Keratinocyte (primary cell): ENCODE measurements at regions not wholly inside any gene's neighbourhood (a gene's known extent, or its start where the extent isn't known, plus 50 kb on each side); places are given as distances from the start of the nearest gene placed in this dataset.

Experiments used
- DNase-seq: peaks from one replicate; pipeline ENCODE4 v3.0.0-alpha.2; 2011; ENCODE audit warnings: low read depth, missing footprints, low spot score
- FAIRE-seq: peaks from 2 replicates; lab custom pipeline; 2011; peaks lifted over from hg19 to GRCh38; lab: Jason Lieb, UNC
- H2AFZ ChIP-seq: 2 replicates; pipeline ENCODE4 v1.6.0; 2012; ENCODE audit warnings: low read length, control low read depth, inconsistent platforms; ENCODE audit not compliant: control insufficient read depth
- H3K27ac ChIP-seq: 2 replicates; pipeline ENCODE4 v1.5.1; 2011; ENCODE audit warnings: low read length; ENCODE audit not compliant: control insufficient read depth, insufficient read depth
- H3K27me3 ChIP-seq: 3 replicates; pipeline ENCODE4 v1.6.0; 2011; ENCODE audit warnings: low read length; ENCODE audit not compliant: control insufficient read depth, insufficient read depth; ENCODE audit errors: extremely low read depth
- H3K36me3 ChIP-seq, 2 experiments: 2 replicates in 1 of 2; 3 replicates in 1 of 2; pipeline ENCODE4 v1.5.1; 2011; ENCODE audit warnings: low read length in 2 of 2, mild to moderate bottlenecking in 1 of 2; ENCODE audit not compliant: control insufficient read depth in 2 of 2, insufficient read depth in 2 of 2; ENCODE audit errors: extremely low read depth in 1 of 2
- H3K4me1 ChIP-seq: 3 replicates; pipeline ENCODE4 v1.5.1; 2011; ENCODE audit warnings: low read length; ENCODE audit not compliant: control insufficient read depth, insufficient read depth; ENCODE audit errors: extremely low read depth
- H3K4me2 ChIP-seq: 3 replicates; pipeline ENCODE4 v1.6.0; 2011; ENCODE audit warnings: low read depth, low read length; ENCODE audit not compliant: control insufficient read depth, insufficient read depth; ENCODE audit errors: extremely low read depth
- H3K4me3 ChIP-seq, 3 experiments: fragments of 200-600 bp in 1 of 3; sonication (generic) in 1 of 3; 2 replicates in 2 of 3; 3 replicates in 1 of 3; pipeline ENCODE4 v1.5.1; 2011 to 2016; ENCODE audit warnings: low read length in 3 of 3, mild to moderate bottlenecking in 3 of 3, control low read depth in 2 of 3, inconsistent platforms in 1 of 3, low read depth in 1 of 3, mixed read lengths in 1 of 3, mixed run types in 1 of 3, moderate library complexity in 1 of 3; ENCODE audit not compliant: control insufficient read depth in 2 of 3, insufficient read depth in 2 of 3; ENCODE audit errors: extremely low read depth in 1 of 3
- H3K79me2 ChIP-seq: 2 replicates; pipeline ENCODE4 v1.6.0; 2012; ENCODE audit warnings: low read length; ENCODE audit not compliant: control insufficient read depth, insufficient read depth
- H3K9ac ChIP-seq: 3 replicates; pipeline ENCODE4 v1.6.0; 2011; ENCODE audit warnings: low read length; ENCODE audit not compliant: control insufficient read depth, insufficient read depth; ENCODE audit errors: extremely low read depth
- H3K9me1 ChIP-seq: 3 replicates; pipeline ENCODE4 v1.6.0; 2011; ENCODE audit warnings: low read length; ENCODE audit not compliant: control insufficient read depth, insufficient read depth; ENCODE audit errors: extremely low read depth
- H3K9me3 ChIP-seq: 2 replicates; pipeline ENCODE4 v1.5.1; 2012; ENCODE audit warnings: low read depth, low read length; ENCODE audit not compliant: control insufficient read depth
- H4K20me1 ChIP-seq: 3 replicates; pipeline ENCODE4 v1.6.0; 2011; ENCODE audit warnings: low read length; ENCODE audit not compliant: control insufficient read depth, insufficient read depth; ENCODE audit errors: extremely low read depth
- CTCF ChIP-seq, 3 experiments: IDR thresholded peaks in 1 of 3; conservative IDR thresholded peaks in 1 of 3; optimal IDR thresholded peaks in 1 of 3; 2 replicates in 2 of 3; 3 replicates in 1 of 3; pipeline versions ENCODE3 to v1.5.1; 2011; ENCODE audit warnings: low read length in 3 of 3, mild to moderate bottlenecking in 3 of 3, moderate library complexity in 2 of 3, control low read depth in 1 of 3, inconsistent platforms in 1 of 3; ENCODE audit not compliant: insufficient read depth in 2 of 3; ENCODE audit errors: extremely low read depth in 1 of 3
- EZH2 ChIP-seq: IDR thresholded peaks from one replicate; pipeline ENCODE4 v1.6.1; 2012; ENCODE audit warnings: inconsistent platforms, mild to moderate bottlenecking, low read length, moderate library complexity
- dilution Hi-C: fragments of 300-500 bp; cut with MboI; formaldehyde crosslinking; loops from one replicate; pipeline ENCODE4 v1.7.0; 2020; ENCODE audit warnings: low sequenced_read_pairs; ENCODE audit not compliant: extremely low pct_ligation_motif_present

GRCh38 chr6:19297880-19298279 lies 539.3 kb upstream of the ID4 start:
- H3K4me2 ChIP-seq: no peak overlapping the region
- H3K9me1 ChIP-seq: no peaks in the 10 kb centered on the region
- no peaks in the 10 kb centered on the region for H3K27me3 ChIP-seq
- H3K27ac ChIP-seq: no peak overlapping the region
- no peaks in the 10 kb centered on the region for H4K20me1 ChIP-seq
- no peaks in the 10 kb centered on the region for H3K4me1 ChIP-seq
- no peaks in the 10 kb centered on the region for H3K36me3 ChIP-seq
- no peak for TF ChIP-seq EZH2
- TF ChIP-seq CTCF (optimal IDR thresholded peaks at IDR 0.05 in 1 of 3, IDR thresholded peaks at IDR 0.05 in 1 of 3, conservative IDR thresholded peaks at IDR 0.05 in 1 of 3; ENCODE audit: extremely low read depth in 1 of 3, insufficient read depth in 2 of 3, low read length in 3 of 3): no peak
- dilution Hi-C loops: no loop called here
- FAIRE-seq (no peak), DNase-seq (no peak)
- no peak overlapping the region for H2AFZ ChIP-seq
- H3K79me2 ChIP-seq: no peaks in the 10 kb centered on the region
- H3K9ac ChIP-seq: no peak overlapping the region
- H3K4me3 ChIP-seq: no peak overlapping the region
- no peaks in the 10 kb centered on the region for H3K9me3 ChIP-seq

- no peaks in the 10 kb centered on the region for H3K79me2 ChIP-seq
- no peaks in the 10 kb centered on the region for H3K9me3 ChIP-seq
- H3K4me2 ChIP-seq: no peak overlapping the region
- H2AFZ ChIP-seq: no peak overlapping the region
- H3K36me3 ChIP-seq: no peaks in the 10 kb centered on the region
- no peaks in the 10 kb centered on the region for H4K20me1 ChIP-seq
- no peak overlapping the region for H3K9ac ChIP-seq
- dilution Hi-C loops: no loop called here
- FAIRE-seq: no peak
- H3K27me3 ChIP-seq: no peaks in the 10 kb centered on the region
- H3K9me1 ChIP-seq: no peaks in the 10 kb centered on the region
- TF ChIP-seq EZH2 (no peak), CTCF (optimal IDR thresholded peaks at IDR 0.05 in 1 of 3, IDR thresholded peaks at IDR 0.05 in 1 of 3, conservative IDR thresholded peaks at IDR 0.05 in 1 of 3; ENCODE audit: extremely low read depth in 1 of 3, insufficient read depth in 2 of 3, low read length in 3 of 3) (no peak)
- no peak overlapping the region for H3K4me3 ChIP-seq
- no peak for DNase-seq
- no peaks in the 10 kb centered on the region for H3K4me1 ChIP-seq
- no peak overlapping the region for H3K27ac ChIP-seq
Observed at GRCh38 chr6:19298421-19298820, 538.7 kb upstream of the ID4 start.
